ENCODE measurements at regions not wholly inside any gene's neighbourhood (a gene's known extent, or its start where the extent isn't known, plus 50 kb on each side); places are given as distances from the start of the nearest gene placed in this dataset.

DNA sequence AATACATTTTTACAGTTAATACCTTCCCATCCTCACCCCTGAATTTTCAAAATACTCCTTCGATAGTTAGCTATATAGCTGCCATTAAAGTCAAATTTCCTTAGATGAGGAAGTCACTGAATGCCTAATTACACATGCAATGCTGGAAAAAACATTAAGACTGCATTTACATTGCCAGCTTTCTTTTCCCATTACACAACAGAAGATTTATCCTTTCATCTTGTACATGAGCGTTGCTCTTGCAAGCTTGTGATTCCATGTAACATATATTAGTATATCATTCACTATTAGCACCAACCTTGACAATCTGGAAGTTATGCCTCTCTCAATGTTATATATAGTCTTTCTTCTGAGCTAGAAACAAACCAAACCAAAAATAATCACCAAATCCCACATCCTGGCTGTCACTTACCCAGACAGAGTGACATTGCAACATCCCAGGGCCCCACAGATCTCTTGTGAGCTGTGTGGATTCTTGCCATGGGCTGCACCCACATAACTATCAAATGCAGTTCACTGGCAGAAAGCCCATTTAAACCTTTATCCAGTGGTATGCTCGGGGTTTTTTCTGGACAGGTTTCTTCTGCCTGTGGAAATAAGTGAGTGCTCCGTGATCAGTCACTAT, 79.2 kb upstream of the PAPOLG start:
- H2AFZ ChIP-seq (ENCODE audit: insufficient read depth, low read length, poor library complexity), result no peak overlapping the region
- no peaks in the 10 kb centered on the region for H3K36me3 ChIP-seq (ENCODE audit: control insufficient read depth in 1 of 2, insufficient read depth in 2 of 2, low read length in 2 of 2)
- no peaks in the 10 kb centered on the region for H3K9me3 ChIP-seq (ENCODE audit: insufficient read depth, low read depth, low read length)
- H2AK5ac ChIP-seq (ENCODE audit: low read length), result no peak overlapping the region
- no peak for DNase-seq
- no peak overlapping the region for H3K18ac ChIP-seq (ENCODE audit: low read length)
- H3K14ac ChIP-seq (ENCODE audit: low read length), result no peak overlapping the region
- H3K9ac ChIP-seq (ENCODE audit: low read length), result no peak overlapping the region
- H3K79me1 ChIP-seq (ENCODE audit: low read length), result no peaks in the 10 kb centered on the region
- no peak overlapping the region for H4K91ac ChIP-seq (ENCODE audit: low read depth, low read length)
- no peak overlapping the region for H3K4ac ChIP-seq (ENCODE audit: low read depth, low read length)
- no CpG with 5 or more reads among the region's 4 CpGs for WGBS (ENCODE audit: extremely low coverage, insufficient coverage, insufficient read length)
- no peaks in the 10 kb centered on the region for H3K79me2 ChIP-seq (ENCODE audit: control insufficient read depth, insufficient read depth, low read length, poor library complexity)
- no peak overlapping the region for H2BK120ac ChIP-seq (ENCODE audit: insufficient read depth, low read length, poor library complexity)
- no peak overlapping the region for H2BK12ac ChIP-seq (ENCODE audit: low read length)
- H4K8ac ChIP-seq (ENCODE audit: low read depth, low read length), result no peak overlapping the region
- H4K12ac ChIP-seq (ENCODE audit: low read depth, low read length), result no peak overlapping the region
- H3K4me1 ChIP-seq (ENCODE audit: control insufficient read depth in 1 of 2, insufficient read depth in 2 of 2, low read length in 2 of 2), result no peaks in the 10 kb centered on the region
- no peak overlapping the region for H3K4me3 ChIP-seq (ENCODE audit: low read depth, low read length)
- H3K27ac ChIP-seq (ENCODE audit: low read depth, low read length), result no peak overlapping the region
- no peaks in the 10 kb centered on the region for H3K27me3 ChIP-seq (ENCODE audit: insufficient read depth, low read length)
- H2BK5ac ChIP-seq (ENCODE audit: low read depth, low read length, poor library complexity), result no peak overlapping the region
- H3K4me2 ChIP-seq (ENCODE audit: low read length), result no peak overlapping the region
- no peak overlapping the region for H3K23ac ChIP-seq (ENCODE audit: low read length)

DNA sequence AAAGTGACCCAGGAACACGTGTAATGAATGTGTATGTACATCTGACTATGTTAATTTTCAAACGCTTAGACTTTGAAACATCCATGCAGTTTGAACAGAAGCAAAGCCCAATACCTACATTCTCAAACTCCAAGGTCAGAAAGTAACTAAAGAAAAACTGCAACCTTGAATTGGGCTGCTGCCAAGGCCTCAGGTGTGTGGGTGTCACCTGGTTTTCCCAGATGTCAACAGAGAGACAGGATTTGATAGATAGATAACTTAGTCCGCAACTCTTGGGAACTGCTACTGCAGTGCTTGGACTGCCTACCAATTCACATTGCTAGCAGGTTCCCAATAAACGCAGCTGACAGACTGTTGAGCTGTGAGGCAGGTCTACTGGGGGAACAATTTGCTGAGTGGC, 78.7 kb upstream of the PAPOLG start:
- no peak overlapping the region for H4K8ac ChIP-seq (ENCODE audit: low read depth, low read length)
- no peak overlapping the region for H3K4me3 ChIP-seq (ENCODE audit: low read depth, low read length)
- no peak overlapping the region for H2AFZ ChIP-seq (ENCODE audit: insufficient read depth, low read length, poor library complexity)
- H3K9me3 ChIP-seq (ENCODE audit: insufficient read depth, low read depth, low read length), result no peaks in the 10 kb centered on the region
- no peak overlapping the region for H2BK120ac ChIP-seq (ENCODE audit: insufficient read depth, low read length, poor library complexity)
- no peak overlapping the region for H3K23ac ChIP-seq (ENCODE audit: low read length)
- H2BK5ac ChIP-seq (ENCODE audit: low read depth, low read length, poor library complexity), result no peak overlapping the region
- no peaks in the 10 kb centered on the region for H3K79me1 ChIP-seq (ENCODE audit: low read length)
- H3K79me2 ChIP-seq (ENCODE audit: control insufficient read depth, insufficient read depth, low read length, poor library complexity), result no peaks in the 10 kb centered on the region
- no peak for DNase-seq
- H3K9ac ChIP-seq (ENCODE audit: low read length), result no peak overlapping the region
- H2AK5ac ChIP-seq (ENCODE audit: low read length), result no peak overlapping the region
- H3K36me3 ChIP-seq (ENCODE audit: control insufficient read depth in 1 of 2, insufficient read depth in 2 of 2, low read length in 2 of 2), result no peaks in the 10 kb centered on the region
- H4K91ac ChIP-seq (ENCODE audit: low read depth, low read length), result no peak overlapping the region
- no peak overlapping the region for H3K4ac ChIP-seq (ENCODE audit: low read depth, low read length)
- H3K14ac ChIP-seq (ENCODE audit: low read length), result no peak overlapping the region
- no peak overlapping the region for H3K18ac ChIP-seq (ENCODE audit: low read length)
- no peak overlapping the region for H2BK12ac ChIP-seq (ENCODE audit: low read length)
- H4K12ac ChIP-seq (ENCODE audit: low read depth, low read length), result no peak overlapping the region
- H3K27me3 ChIP-seq (ENCODE audit: insufficient read depth, low read length), result no peaks in the 10 kb centered on the region
- no CpG with 5 or more reads among the region's 4 CpGs for WGBS (ENCODE audit: extremely low coverage, insufficient coverage, insufficient read length)
- no peaks in the 10 kb centered on the region for H3K4me1 ChIP-seq (ENCODE audit: control insufficient read depth in 1 of 2, insufficient read depth in 2 of 2, low read length in 2 of 2)
- no peak overlapping the region for H3K4me2 ChIP-seq (ENCODE audit: low read length)
- H3K27ac ChIP-seq (ENCODE audit: low read depth, low read length), result no peak overlapping the region

DNA sequence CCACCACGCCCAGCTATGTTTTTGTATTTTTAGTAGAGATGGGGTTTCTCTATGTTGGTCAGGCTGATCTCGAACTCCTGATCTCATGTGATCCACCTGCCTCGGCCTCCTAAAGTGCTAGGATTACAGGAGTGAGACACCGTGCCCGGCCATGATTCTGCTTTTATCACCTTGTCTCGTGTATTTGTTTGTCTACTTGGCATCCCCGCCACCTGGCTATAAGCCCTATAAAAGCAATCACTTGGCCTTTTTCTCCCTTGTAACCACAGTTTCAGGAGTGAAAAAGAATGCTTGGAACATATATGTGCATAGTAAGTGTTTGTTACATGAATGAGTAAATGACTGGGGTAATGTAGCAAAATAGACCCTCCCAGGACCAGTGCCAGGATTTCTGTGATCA, 77.5 kb upstream of the PAPOLG start:
- Histone ChIP-seq H3K18ac (ENCODE audit: low read length) (no peak overlapping the region), H3K4ac (ENCODE audit: low read depth, low read length) (no peak overlapping the region), H3K9me3 (ENCODE audit: insufficient read depth, low read depth, low read length) (peaks cover 2% of the 10 kb centered on the region), H3K79me2 (ENCODE audit: control insufficient read depth, insufficient read depth, low read length, poor library complexity) (no peaks in the 10 kb centered on the region), H2AFZ (ENCODE audit: insufficient read depth, low read length, poor library complexity) (no peak overlapping the region), H3K27ac (ENCODE audit: low read depth, low read length) (no peak overlapping the region), H3K9ac (ENCODE audit: low read length) (no peak overlapping the region), H2AK5ac (ENCODE audit: low read length) (no peak overlapping the region), H2BK5ac (ENCODE audit: low read depth, low read length, poor library complexity) (no peak overlapping the region), H3K4me2 (ENCODE audit: low read length) (no peak overlapping the region), H4K12ac (ENCODE audit: low read depth, low read length) (no peak overlapping the region), H3K4me3 (ENCODE audit: low read depth, low read length) (no peak overlapping the region), H3K79me1 (ENCODE audit: low read length) (no peaks in the 10 kb centered on the region), H4K91ac (ENCODE audit: low read depth, low read length) (no peak overlapping the region), H2BK12ac (ENCODE audit: low read length) (no peak overlapping the region), H3K23ac (ENCODE audit: low read length) (no peak overlapping the region), H4K8ac (ENCODE audit: low read depth, low read length) (no peak overlapping the region), H2BK120ac (ENCODE audit: insufficient read depth, low read length, poor library complexity) (no peak overlapping the region), H3K27me3 (ENCODE audit: insufficient read depth, low read length) (no peaks in the 10 kb centered on the region), H3K36me3 (ENCODE audit: control insufficient read depth in 1 of 2, insufficient read depth in 2 of 2, low read length in 2 of 2) (no peaks in the 10 kb centered on the region), H3K4me1 (ENCODE audit: control insufficient read depth in 1 of 2, insufficient read depth in 2 of 2, low read length in 2 of 2) (no peaks in the 10 kb centered on the region), H3K14ac (ENCODE audit: low read length) (no peak overlapping the region)
- DNase-seq, result no peak
- no CpG with 5 or more reads among the region's 7 CpGs for WGBS (ENCODE audit: extremely low coverage, insufficient coverage, insufficient read length)

DNA sequence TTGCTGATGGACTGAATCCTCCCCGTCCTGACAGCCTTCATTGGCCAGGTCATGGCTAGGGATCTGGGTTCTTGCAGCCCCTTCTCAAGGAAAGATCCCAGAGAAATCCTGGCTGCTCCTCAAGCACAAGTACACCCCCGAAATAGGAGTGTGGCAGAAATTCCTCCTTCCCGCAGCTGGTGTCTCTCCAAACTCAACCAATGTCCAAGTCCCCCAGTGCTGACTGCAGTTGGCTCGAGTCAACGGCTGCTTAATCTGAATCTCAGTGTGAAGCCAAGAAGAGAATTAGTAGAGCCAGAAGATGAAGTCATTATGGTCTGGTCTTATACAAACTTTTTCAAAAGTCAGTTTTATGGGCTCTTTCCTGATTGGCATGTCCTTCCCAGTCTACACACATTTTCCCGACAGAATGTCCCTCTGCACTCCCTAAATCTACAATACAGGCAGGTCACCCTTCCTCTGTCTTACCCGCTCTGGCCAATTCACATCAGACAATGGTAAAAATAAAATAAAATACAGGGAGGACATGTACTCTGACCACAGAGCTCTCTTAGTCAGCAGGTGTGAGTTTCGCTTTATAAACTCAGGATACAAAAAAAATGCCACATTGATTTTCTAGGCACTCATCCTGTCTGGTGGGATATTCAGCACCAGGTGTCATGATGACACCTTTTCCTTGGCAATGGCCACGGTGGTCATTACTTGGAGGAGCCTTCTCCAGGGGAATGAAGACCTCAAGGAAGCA, 76.9 kb upstream of the PAPOLG start:
- no peak for DNase-seq
- no peaks in the 10 kb centered on the region for H3K4me1 ChIP-seq (ENCODE audit: control insufficient read depth in 1 of 2, insufficient read depth in 2 of 2, low read length in 2 of 2)
- H2BK12ac ChIP-seq (ENCODE audit: low read length), result no peak overlapping the region
- no peak overlapping the region for H3K4me2 ChIP-seq (ENCODE audit: low read length)
- no peaks in the 10 kb centered on the region for H3K27me3 ChIP-seq (ENCODE audit: insufficient read depth, low read length)
- H2BK5ac ChIP-seq (ENCODE audit: low read depth, low read length, poor library complexity), result no peak overlapping the region
- no peaks in the 10 kb centered on the region for H3K79me1 ChIP-seq (ENCODE audit: low read length)
- no peak overlapping the region for H3K9ac ChIP-seq (ENCODE audit: low read length)
- no peak overlapping the region for H2BK120ac ChIP-seq (ENCODE audit: insufficient read depth, low read length, poor library complexity)
- H3K36me3 ChIP-seq (ENCODE audit: control insufficient read depth in 1 of 2, insufficient read depth in 2 of 2, low read length in 2 of 2), result no peaks in the 10 kb centered on the region
- WGBS (ENCODE audit: extremely low coverage, insufficient coverage, insufficient read length), result no CpG with 5 or more reads among the region's 9 CpGs
- no peaks in the 10 kb centered on the region for H3K79me2 ChIP-seq (ENCODE audit: control insufficient read depth, insufficient read depth, low read length, poor library complexity)
- H4K8ac ChIP-seq (ENCODE audit: low read depth, low read length), result no peak overlapping the region
- no peak overlapping the region for H3K14ac ChIP-seq (ENCODE audit: low read length)
- H4K91ac ChIP-seq (ENCODE audit: low read depth, low read length), result no peak overlapping the region
- H3K27ac ChIP-seq (ENCODE audit: low read depth, low read length), result no peak overlapping the region
- H3K9me3 ChIP-seq (ENCODE audit: insufficient read depth, low read depth, low read length), result peaks cover 2% of the 10 kb centered on the region
- H2AFZ ChIP-seq (ENCODE audit: insufficient read depth, low read length, poor library complexity), result no peak overlapping the region
- H2AK5ac ChIP-seq (ENCODE audit: low read length), result no peak overlapping the region
- H3K4ac ChIP-seq (ENCODE audit: low read depth, low read length), result no peak overlapping the region
- no peak overlapping the region for H3K18ac ChIP-seq (ENCODE audit: low read length)
- no peak overlapping the region for H3K4me3 ChIP-seq (ENCODE audit: low read depth, low read length)
- no peak overlapping the region for H4K12ac ChIP-seq (ENCODE audit: low read depth, low read length)
- no peak overlapping the region for H3K23ac ChIP-seq (ENCODE audit: low read length)
